CD14-positive monocyte (primary cell): ENCODE measurements at regions not wholly inside any gene's neighbourhood (a gene's known extent, or its start where the extent isn't known, plus 50 kb on each side); places are given as distances from the start of the nearest gene placed in this dataset.

Experiments used
- DNase-seq, 3 donors: peaks; one replicate each; pipeline ENCODE4 v3.0.0-alpha.2; 2011 to 2022
- H2AFZ ChIP-seq: 2 replicates; pipeline ENCODE4 v1.6.0; 2012; ENCODE audit warnings: mild to moderate bottlenecking, low read depth, low read length, inconsistent platforms; ENCODE audit not compliant: insufficient read depth, poor library complexity, severe bottlenecking
- H3K27ac ChIP-seq, 2 donors: 1 replicate in 1 of 2; 2 replicates in 1 of 2; pipeline ENCODE4 v1.5.1; 2012 to 2013; ENCODE audit warnings: low read length in 2 of 2, control low read depth in 1 of 2, inconsistent platforms in 1 of 2, low read depth in 1 of 2, mild to moderate bottlenecking in 1 of 2
- H3K27me3 ChIP-seq, 2 donors: one replicate each; pipeline versions ENCODE4 v1.6.0 to v1.6.1; 2011 to 2013; ENCODE audit warnings: low read length in 2 of 2; ENCODE audit not compliant: control insufficient read depth in 2 of 2, insufficient read depth in 2 of 2
- H3K36me3 ChIP-seq, 2 donors: replicated peaks in 1 of 2; 1 replicate in 1 of 2; 2 replicates in 1 of 2; pipeline versions ENCODE4 v1.5.1 to v1.6.1; 2012 to 2013; ENCODE audit warnings: low read length in 2 of 2, control low read depth in 1 of 2, inconsistent platforms in 1 of 2, mild to moderate bottlenecking in 1 of 2; ENCODE audit not compliant: insufficient read depth in 2 of 2, control insufficient read depth in 1 of 2
- H3K4me1 ChIP-seq, 2 donors: 1 replicate in 1 of 2; 2 replicates in 1 of 2; pipeline versions ENCODE4 v1.5.1 to v1.6.1; 2012 to 2013; ENCODE audit warnings: low read length in 2 of 2, control low read depth in 1 of 2, inconsistent platforms in 1 of 2, mild to moderate bottlenecking in 1 of 2, moderate library complexity in 1 of 2; ENCODE audit not compliant: insufficient read depth in 2 of 2, control insufficient read depth in 1 of 2
- H3K4me2 ChIP-seq: replicated peaks from 2 replicates; pipeline ENCODE3; 2012; ENCODE audit warnings: low read length, moderate library complexity, mild to moderate bottlenecking; ENCODE audit not compliant: poor library complexity, severe bottlenecking; ENCODE audit errors: extremely low read depth
- H3K4me3 ChIP-seq, 3 experiments: fragments of 200-600 bp in 1 of 3; sonication (generic) in 1 of 3; replicated peaks in 1 of 3; 1 replicate in 2 of 3; 2 replicates in 1 of 3; pipeline ENCODE4 v1.5.1; 2011 to 2013; ENCODE audit warnings: low read length in 3 of 3, mild to moderate bottlenecking in 3 of 3, control low read depth in 2 of 3, low read depth in 2 of 3, inconsistent platforms in 1 of 3, moderate library complexity in 1 of 3
- H3K79me2 ChIP-seq: 2 replicates; pipeline ENCODE4 v1.6.0; 2012; ENCODE audit warnings: mild to moderate bottlenecking, control low read depth, inconsistent platforms, low read length, moderate library complexity; ENCODE audit not compliant: insufficient read depth
- H3K9ac ChIP-seq: 2 replicates; pipeline ENCODE4 v1.6.0; 2017; ENCODE audit warnings: low read length, mild to moderate bottlenecking; ENCODE audit not compliant: insufficient read depth, poor library complexity, severe bottlenecking
- H3K9me3 ChIP-seq, 2 donors: replicated peaks in 1 of 2; 1 replicate in 1 of 2; 2 replicates in 1 of 2; pipeline versions ENCODE4 v1.5.1 to v1.6.1; 2012 to 2013; ENCODE audit warnings: low read length in 2 of 2, control low read depth in 1 of 2; ENCODE audit not compliant: control insufficient read depth in 1 of 2, insufficient read depth in 1 of 2
- H4K20me1 ChIP-seq: 2 replicates; pipeline ENCODE4 v1.6.0; 2012; ENCODE audit warnings: mild to moderate bottlenecking, low read length, control low read depth, moderate library complexity; ENCODE audit not compliant: insufficient read depth
- H3K27ac Mint-ChIP-seq, 7 donors: one replicate each; pipeline ENCODE4 v1.8.0; 2020; ENCODE audit warnings: mild to moderate bottlenecking in 7 of 7, mixed read lengths in 7 of 7, moderate library complexity in 6 of 7, inconsistent platforms in 2 of 7
- H3K27me3 Mint-ChIP-seq, 3 donors: one replicate each; pipeline ENCODE4 v1.8.0; 2021 to 2022; ENCODE audit warnings: low read depth in 3 of 3, mild to moderate bottlenecking in 3 of 3, mixed read lengths in 3 of 3, moderate library complexity in 3 of 3, inconsistent platforms in 1 of 3
- H3K36me3 Mint-ChIP-seq, 2 donors: one replicate each; pipeline ENCODE4 v1.8.0; 2020; ENCODE audit warnings: mixed read lengths in 2 of 2, inconsistent platforms in 1 of 2, mild to moderate bottlenecking in 1 of 2
- H3K4me1 Mint-ChIP-seq: one replicate; pipeline ENCODE4 v1.8.0; 2020; ENCODE audit warnings: mild to moderate bottlenecking, mixed read lengths
- H3K4me3 Mint-ChIP-seq, 2 donors: one replicate each; pipeline ENCODE4 v1.8.0; 2020; ENCODE audit warnings: mild to moderate bottlenecking in 2 of 2, mixed read lengths in 2 of 2, moderate library complexity in 1 of 2
- H3K9me3 Mint-ChIP-seq, 7 donors: one replicate each; pipeline ENCODE4 v1.8.0; 2020 to 2022; ENCODE audit warnings: mixed read lengths in 7 of 7, mild to moderate bottlenecking in 6 of 7, moderate library complexity in 6 of 7, inconsistent platforms in 2 of 7
- CTCF ChIP-seq: fragments of 200-600 bp; IDR thresholded peaks from one replicate; pipeline ENCODE4 v1.8.0; 2022; ENCODE audit warnings: antibody characterized with exemption, mild to moderate bottlenecking
- WGBS: methylation state at CpG from one replicate; pipeline ENCODE4 v1.1.5; 2013; ENCODE audit warnings: missing lambda C conversion rate; ENCODE audit not compliant: insufficient coverage; 5-methylcytosine and 5-hydroxymethylcytosine counted together
- intact Hi-C, 2 donors: fragments of 100-400 bp; cut with micrococcal nuclease; formaldehyde crosslinking; loops; one replicate each; pipeline versions ENCODE4 v1.15.0 to v1.15.1; 2023

GRCh38 chr10:8193546-8193945, 139.1 kb downstream of the GATA3 start:
- no peaks in the 10 kb centered on the region for H3K36me3 ChIP-seq
- H4K20me1 ChIP-seq: no peaks in the 10 kb centered on the region
- Mint-ChIP-seq H3K36me3 (no peaks in the 10 kb centered on the region), H3K4me3 (no peak overlapping the region), H3K9me3 (peaks cover 0 to 6% (median 0%) of the 10 kb centered on the region in 7 donors), H3K27me3 (peaks cover 14 to 21% (median 18%) of the 10 kb centered on the region in 3 donors), H3K27ac (no peak overlapping the region), H3K4me1 (peaks cover 6% of the 10 kb centered on the region)
- peaks cover 0 to 3% of the 10 kb centered on the region in 2 donors for H3K27me3 ChIP-seq
- DNase-seq: no peak
- no peak for TF ChIP-seq CTCF
- H3K4me1 ChIP-seq: peaks cover 0 to 4% of the 10 kb centered on the region in 2 donors
- H3K4me3 ChIP-seq: no peak overlapping the region
- no peak overlapping the region for H3K9ac ChIP-seq
- H3K79me2 ChIP-seq: no peaks in the 10 kb centered on the region
- no peak overlapping the region for H2AFZ ChIP-seq
- intact Hi-C loops: no loop called here
- H3K9me3 ChIP-seq: no peaks in the 10 kb centered on the region
- H3K4me2 ChIP-seq: no peak overlapping the region
- WGBS: 97% methylated on average over 4 of the region's 4 CpGs
- no peak overlapping the region for H3K27ac ChIP-seq

- Histone ChIP-seq H3K4me2 (no peak overlapping the region), H3K4me3 (no peak overlapping the region), H3K9me3 (no peaks in the 10 kb centered on the region), H2AFZ (no peak overlapping the region), H3K9ac (no peak overlapping the region), H3K79me2 (no peaks in the 10 kb centered on the region), H4K20me1 (no peaks in the 10 kb centered on the region), H3K27me3 (peaks cover 0 to 3% of the 10 kb centered on the region in 2 donors), H3K4me1 (peaks cover 0 to 1% of the 10 kb centered on the region in 2 donors), H3K27ac (no peak overlapping the region), H3K36me3 (no peaks in the 10 kb centered on the region)
- Mint-ChIP-seq H3K27me3 (peaks cover 11 to 16% (median 13%) of the 10 kb centered on the region in 3 donors), H3K4me1 (peaks cover 3% of the 10 kb centered on the region), H3K4me3 (no peak overlapping the region), H3K27ac (no peak overlapping the region), H3K9me3 (peaks cover 0 to 6% (median 0%) of the 10 kb centered on the region in 7 donors), H3K36me3 (no peaks in the 10 kb centered on the region)
- no peak for DNase-seq
- WGBS: 94% methylated on average over 6 of the region's 7 CpGs
- TF ChIP-seq CTCF: no peak
- intact Hi-C loops: no loop called here
Observed at GRCh38 chr10:8194050-8194449, 139.6 kb downstream of the GATA3 start.
